OCI-LY7 (cell line): ENCODE measurements at regions not wholly inside any gene's neighbourhood (a gene's known extent, or its start where the extent isn't known, plus 50 kb on each side); places are given as distances from the start of the nearest gene placed in this dataset.
"Not testable (repeated sequence)": the region's sequence is repeated elsewhere in the genome, so short reads cannot be mapped to it uniquely, and the experiment has no call there.

Experiments used
- CTCF ChIP-seq: fragments of 200-600 bp; sonication (generic); conservative IDR thresholded peaks from 2 replicates; pipeline ENCODE4 v1.5.1; 2014; ENCODE audit warnings: mild to moderate bottlenecking, antibody characterized with exemption, low read length, moderate library complexity, mixed read lengths
- EZH2phosphoT487 ChIP-seq: fragments of 200-600 bp; sonication (generic); IDR thresholded peaks from 2 replicates; pipeline ENCODE4 v1.6.1; 2018; ENCODE audit warnings: low read depth, borderline replicate concordance, mild to moderate bottlenecking, mixed run types, antibody characterized with exemption, low read length, moderate library complexity, mixed read lengths

- TF ChIP-seq CTCF, EZH2phosphoT487: not testable (repeated sequence)
Observed at GRCh38 chr7:149961878-149962277, 88.1 kb downstream of the ATP6V0E2 start.
